ENCODE measurements at regions not wholly inside any gene's neighbourhood (a gene's known extent, or its start where the extent isn't known, plus 50 kb on each side); places are given as distances from the start of the nearest gene placed in this dataset.

- WGBS, 2 experiments (ENCODE audit: insufficient coverage in 2 of 2), result no CpG with 5 or more reads among the region's 2 CpGs
- H3K27ac ChIP-seq (ENCODE audit: low read depth, low read length, severe bottlenecking), result no peak overlapping the region
- H3K4me3 ChIP-seq (ENCODE audit: extremely low read depth, insufficient read depth, low read length, poor library complexity, severe bottlenecking), result no peak overlapping the region
- H3K4me1 ChIP-seq (ENCODE audit: control insufficient read depth, insufficient read depth, low read length, poor library complexity, severe bottlenecking), result no peaks in the 10 kb centered on the region
- H3K9me3 ChIP-seq (ENCODE audit: control insufficient read depth, low read length), result peaks cover 11% of the 10 kb centered on the region
- H3K36me3 ChIP-seq (ENCODE audit: control insufficient read depth, insufficient read depth, low read length), result no peaks in the 10 kb centered on the region
Observed at GRCh38 chr14:41973178-41973577, 366.5 kb downstream of the LRFN5 start.

GRCh38 chr14:41972531-41972930, 365.9 kb downstream of the LRFN5 start:
- no peak overlapping the region for H3K27ac ChIP-seq (ENCODE audit: low read depth, low read length, severe bottlenecking)
- H3K4me1 ChIP-seq (ENCODE audit: control insufficient read depth, insufficient read depth, low read length, poor library complexity, severe bottlenecking), result no peaks in the 10 kb centered on the region
- peaks cover 11% of the 10 kb centered on the region for H3K9me3 ChIP-seq (ENCODE audit: control insufficient read depth, low read length)
- no peaks in the 10 kb centered on the region for H3K36me3 ChIP-seq (ENCODE audit: control insufficient read depth, insufficient read depth, low read length)
- no peak overlapping the region for H3K4me3 ChIP-seq (ENCODE audit: extremely low read depth, insufficient read depth, low read length, poor library complexity, severe bottlenecking)

DNA sequence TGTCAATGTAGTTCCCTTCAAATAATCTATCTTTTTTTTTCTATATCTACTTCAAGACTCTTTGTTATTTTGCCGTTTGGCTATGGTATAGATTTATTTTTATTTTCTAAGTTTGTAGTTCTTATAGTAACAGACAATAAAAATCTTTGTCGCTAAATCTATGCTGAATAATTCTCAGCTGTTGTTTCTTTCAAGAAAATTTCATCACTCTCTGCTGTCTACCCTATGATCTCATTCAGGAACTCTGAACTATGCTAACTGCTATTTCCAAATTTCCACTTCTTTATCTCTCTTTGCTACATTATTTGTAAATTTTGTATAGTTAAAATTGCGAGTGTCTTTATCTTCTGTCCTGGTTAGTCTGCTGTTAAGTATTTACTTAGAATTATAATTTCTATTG, 353.6 kb downstream of the LRFN5 start:
- no peak overlapping the region for H3K4me3 ChIP-seq (ENCODE audit: extremely low read depth, insufficient read depth, low read length, poor library complexity, severe bottlenecking)
- no peaks in the 10 kb centered on the region for H3K36me3 ChIP-seq (ENCODE audit: control insufficient read depth, insufficient read depth, low read length)
- H3K9me3 ChIP-seq (ENCODE audit: control insufficient read depth, low read length), result no peaks in the 10 kb centered on the region
- no CpG with 5 or more reads among the region's 3 CpGs for WGBS, 2 experiments (ENCODE audit: insufficient coverage in 2 of 2)
- H3K4me1 ChIP-seq (ENCODE audit: control insufficient read depth, insufficient read depth, low read length, poor library complexity, severe bottlenecking), result no peaks in the 10 kb centered on the region
- H3K27ac ChIP-seq (ENCODE audit: low read depth, low read length, severe bottlenecking), result no peak overlapping the region

GRCh38 chr14:41957459-41957858, 350.8 kb downstream of the LRFN5 start:
- Histone ChIP-seq H3K27ac (ENCODE audit: low read depth, low read length, severe bottlenecking) (no peak overlapping the region), H3K4me1 (ENCODE audit: control insufficient read depth, insufficient read depth, low read length, poor library complexity, severe bottlenecking) (no peaks in the 10 kb centered on the region), H3K36me3 (ENCODE audit: control insufficient read depth, insufficient read depth, low read length) (no peaks in the 10 kb centered on the region), H3K4me3 (ENCODE audit: extremely low read depth, insufficient read depth, low read length, poor library complexity, severe bottlenecking) (no peak overlapping the region), H3K9me3 (ENCODE audit: control insufficient read depth, low read length) (no peaks in the 10 kb centered on the region)
- no CpG with 5 or more reads among the region's 1 CpG for WGBS, 2 experiments (ENCODE audit: insufficient coverage in 2 of 2)
